ENCODE measurements at regions not wholly inside any gene's neighbourhood (a gene's known extent, or its start where the extent isn't known, plus 50 kb on each side); places are given as distances from the start of the nearest gene placed in this dataset.

DNA sequence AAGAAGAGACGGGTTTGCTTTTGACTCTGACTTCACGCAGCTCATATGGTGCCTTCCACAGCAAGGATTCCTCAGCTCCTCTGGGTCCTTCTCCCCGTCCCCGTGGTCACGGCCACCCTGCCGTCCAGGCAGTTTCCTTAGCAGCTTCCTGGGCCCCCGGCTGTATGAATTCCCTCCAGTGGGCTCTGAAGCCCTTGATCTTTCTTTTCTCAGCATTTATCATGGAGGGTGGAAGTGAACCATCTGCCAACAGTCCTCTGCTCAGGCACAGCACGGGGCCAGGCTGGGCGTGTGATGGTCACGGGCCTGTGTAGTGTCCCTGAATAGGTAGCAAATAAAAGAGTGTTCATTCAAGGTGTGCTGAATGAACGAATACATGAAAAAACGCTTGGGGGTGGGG lies 782.4 kb downstream of the BRD1 start:
- no peak for ATAC-seq (ENCODE audit: low read depth)
- TF ChIP-seq CTCF (IDR thresholded peaks at IDR 0.05; ENCODE audit: poor library complexity, severe bottlenecking) = no peak
- DNase-seq (ENCODE audit: low spot score) = no peak
- Histone ChIP-seq H3K27me3 (ENCODE audit: insufficient read depth, poor library complexity, severe bottlenecking) (peaks cover 10% of the 10 kb centered on the region), H3K4me1 (ENCODE audit: insufficient read depth, poor library complexity, severe bottlenecking) (no peaks in the 10 kb centered on the region), H3K9me3 (ENCODE audit: severe bottlenecking) (no peaks in the 10 kb centered on the region), H3K4me3 (ENCODE audit: severe bottlenecking) (no peak overlapping the region), H3K36me3 (ENCODE audit: low read depth) (no peaks in the 10 kb centered on the region), H3K27ac (ENCODE audit: poor library complexity, severe bottlenecking) (no peak overlapping the region)

DNA sequence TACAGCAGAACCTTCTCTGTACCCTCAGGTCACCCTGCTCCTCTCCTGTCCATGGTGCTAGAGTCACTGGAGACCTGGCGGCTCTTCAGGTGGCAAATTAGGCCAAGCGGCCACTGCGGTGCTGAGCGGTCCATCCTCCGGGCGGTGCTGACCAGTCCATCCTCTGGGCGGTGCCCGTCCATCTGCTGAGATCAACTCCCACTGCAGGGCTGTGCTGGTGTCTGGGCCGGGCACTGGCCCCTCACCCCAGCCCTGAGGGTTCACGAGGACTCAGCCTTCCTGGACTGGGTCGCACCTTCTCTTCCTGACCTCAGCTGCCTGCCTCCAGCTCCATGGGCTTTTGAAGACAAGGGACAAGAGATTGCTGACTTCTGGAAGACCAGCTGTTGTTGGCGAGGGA lies 782.9 kb downstream of the BRD1 start:
- no peak overlapping the region for H3K4me3 ChIP-seq (ENCODE audit: severe bottlenecking)
- H3K9me3 ChIP-seq (ENCODE audit: severe bottlenecking) = no peaks in the 10 kb centered on the region
- no peak for DNase-seq (ENCODE audit: low spot score)
- ATAC-seq (ENCODE audit: low read depth) = no peak
- no peaks in the 10 kb centered on the region for H3K36me3 ChIP-seq (ENCODE audit: low read depth)
- no peaks in the 10 kb centered on the region for H3K4me1 ChIP-seq (ENCODE audit: insufficient read depth, poor library complexity, severe bottlenecking)
- no peak overlapping the region for H3K27ac ChIP-seq (ENCODE audit: poor library complexity, severe bottlenecking)
- H3K27me3 ChIP-seq (ENCODE audit: insufficient read depth, poor library complexity, severe bottlenecking) = peaks cover 10% of the 10 kb centered on the region
- no peak for TF ChIP-seq CTCF (IDR thresholded peaks at IDR 0.05; ENCODE audit: poor library complexity, severe bottlenecking)

- H3K27ac ChIP-seq (ENCODE audit: poor library complexity, severe bottlenecking) = no peak overlapping the region
- no peak for TF ChIP-seq CTCF (IDR thresholded peaks at IDR 0.05; ENCODE audit: poor library complexity, severe bottlenecking)
- no peak for DNase-seq (ENCODE audit: low spot score)
- no peak for ATAC-seq (ENCODE audit: low read depth)
- no peak overlapping the region for H3K4me3 ChIP-seq (ENCODE audit: severe bottlenecking)
- no peaks in the 10 kb centered on the region for H3K36me3 ChIP-seq (ENCODE audit: low read depth)
- peaks cover 10% of the 10 kb centered on the region for H3K27me3 ChIP-seq (ENCODE audit: insufficient read depth, poor library complexity, severe bottlenecking)
- H3K4me1 ChIP-seq (ENCODE audit: insufficient read depth, poor library complexity, severe bottlenecking) = no peaks in the 10 kb centered on the region
- H3K9me3 ChIP-seq (ENCODE audit: severe bottlenecking) = no peaks in the 10 kb centered on the region
These were observed 783.6 kb downstream of the BRD1 start for GRCh38 chr22:49044091-49044490.

DNA sequence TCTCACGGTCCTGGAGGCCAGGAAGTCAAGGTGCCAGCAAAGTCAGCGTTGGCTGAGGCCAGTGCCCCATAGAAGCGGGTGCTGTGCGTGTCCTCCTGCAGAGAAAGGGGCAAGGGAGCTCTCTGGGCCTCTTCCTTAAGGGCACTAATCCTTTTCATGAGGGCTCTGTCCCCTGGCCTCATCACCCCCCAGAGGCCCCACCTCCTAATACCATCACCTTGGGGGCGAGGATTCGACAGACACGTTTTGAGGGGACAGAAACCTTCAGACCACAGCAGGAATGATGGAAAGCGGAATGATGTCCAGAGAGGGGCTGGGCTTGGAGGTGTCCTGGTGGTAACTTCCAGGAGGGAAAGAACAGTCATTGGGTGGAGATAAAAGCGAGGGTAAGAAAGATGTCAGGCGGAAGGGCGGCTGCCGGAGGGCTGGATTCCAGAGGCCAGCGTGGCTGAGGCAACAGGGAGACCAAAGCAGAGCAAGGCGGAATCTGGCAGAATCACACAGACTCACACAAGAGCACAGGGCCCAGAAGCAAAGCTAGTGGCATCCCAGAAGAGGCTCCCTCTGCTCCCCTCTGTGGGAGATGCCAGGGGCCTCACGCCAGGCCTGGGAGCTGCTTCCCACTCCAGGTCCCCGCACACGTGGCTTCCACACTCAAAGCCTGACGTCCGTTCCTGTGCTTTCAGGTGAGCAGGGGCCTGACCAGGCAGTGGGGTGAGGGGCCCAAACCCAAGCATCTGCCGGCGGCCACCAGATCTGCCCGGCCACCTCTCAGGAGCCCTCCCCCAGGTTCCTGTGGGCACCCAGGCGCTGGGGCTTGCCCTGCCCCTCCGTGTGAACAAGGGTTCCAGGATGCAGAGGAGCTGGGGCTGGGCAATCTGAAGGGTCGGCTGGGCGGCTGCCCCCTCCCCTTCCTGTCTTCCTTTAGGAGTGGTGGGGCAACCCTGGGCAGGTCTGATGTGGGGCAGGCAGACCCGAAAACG lies 784.5 kb downstream of the BRD1 start:
- H3K4me1 ChIP-seq (ENCODE audit: insufficient read depth, poor library complexity, severe bottlenecking) = no peaks in the 10 kb centered on the region

More for the DNA sequence above, 784.5 kb downstream of the BRD1 start:
- DNase-seq (ENCODE audit: low spot score) = no peak
- Histone ChIP-seq H3K27me3 (ENCODE audit: insufficient read depth, poor library complexity, severe bottlenecking) (peaks cover 10% of the 10 kb centered on the region), H3K9me3 (ENCODE audit: severe bottlenecking) (no peaks in the 10 kb centered on the region), H3K4me3 (ENCODE audit: severe bottlenecking) (no peak overlapping the region), H3K27ac (ENCODE audit: poor library complexity, severe bottlenecking) (no peak overlapping the region), H3K36me3 (ENCODE audit: low read depth) (no peaks in the 10 kb centered on the region)
- TF ChIP-seq CTCF (IDR thresholded peaks at IDR 0.05; ENCODE audit: poor library complexity, severe bottlenecking) = no peak
- ATAC-seq (ENCODE audit: low read depth) = no peak
